ENCODE measurements at regions not wholly inside any gene's neighbourhood (a gene's known extent, or its start where the extent isn't known, plus 50 kb on each side); places are given as distances from the start of the nearest gene placed in this dataset.

GRCh38 chr11:42960521-42961088 is 351.2 kb upstream of the API5 start:
- no peak for TF ChIP-seq CTCF (IDR thresholded peaks at IDR 0.05)
- TF ChIP-seq POLR2A (IDR thresholded peaks at IDR 0.05) = no peak

All from stomach (tissue), 4 donors.